GM03348 (cell line): ENCODE measurements at regions not wholly inside any gene's neighbourhood (a gene's known extent, or its start where the extent isn't known, plus 50 kb on each side); places are given as distances from the start of the nearest gene placed in this dataset.

Experiments
- DNase-seq: peaks from one replicate; pipeline ENCODE4 v3.0.0; 2012; ENCODE audit warnings: low spot score

DNA sequence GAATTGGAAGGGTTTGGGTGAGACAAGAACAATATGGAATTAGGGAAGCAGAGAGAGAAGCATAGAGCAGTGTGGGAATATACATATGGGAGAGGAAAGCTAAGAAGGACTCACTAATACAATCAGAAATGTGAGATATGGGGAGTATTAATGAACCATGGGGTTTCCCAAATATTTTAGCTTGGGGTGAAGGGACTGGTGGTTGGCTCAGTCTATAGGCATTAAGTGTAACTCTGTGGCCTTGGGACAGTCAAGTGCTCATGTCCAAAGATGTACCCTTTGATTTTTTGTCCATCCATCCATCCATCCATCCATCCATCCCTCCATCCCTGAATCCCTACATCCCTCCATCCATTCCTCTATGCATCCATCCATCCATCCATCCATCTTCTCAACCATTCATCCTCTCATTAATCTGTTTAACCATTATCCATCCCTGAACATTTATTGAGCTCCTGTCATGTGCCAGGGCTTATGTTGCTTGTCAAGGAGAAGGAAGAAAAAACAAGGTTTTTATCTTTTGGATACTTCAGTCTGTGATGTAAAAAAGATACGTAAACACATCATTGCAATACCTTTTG, 263.4 kb upstream of the CHD6 start:
- no peak for DNase-seq

DNA sequence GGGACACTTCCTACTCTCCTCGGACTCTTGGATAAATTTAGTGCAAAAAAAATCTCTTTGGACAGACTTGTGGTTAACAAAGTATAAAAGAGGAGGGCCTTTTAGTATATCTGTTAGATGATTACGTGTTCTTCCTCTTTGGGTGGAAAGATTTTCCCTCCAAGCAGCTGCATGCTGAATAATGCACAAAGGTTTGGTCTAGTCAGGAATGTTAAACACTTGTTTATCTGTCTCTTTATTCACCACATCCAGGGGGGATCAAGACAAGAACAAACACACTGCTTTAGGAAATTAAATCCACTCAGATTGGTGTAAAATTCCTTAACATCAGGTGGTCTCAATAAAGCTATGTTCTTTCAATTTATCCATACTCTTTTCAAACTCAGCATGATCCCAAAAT, 260.9 kb upstream of the CHD6 start:
- DNase-seq, result no peak

DNA sequence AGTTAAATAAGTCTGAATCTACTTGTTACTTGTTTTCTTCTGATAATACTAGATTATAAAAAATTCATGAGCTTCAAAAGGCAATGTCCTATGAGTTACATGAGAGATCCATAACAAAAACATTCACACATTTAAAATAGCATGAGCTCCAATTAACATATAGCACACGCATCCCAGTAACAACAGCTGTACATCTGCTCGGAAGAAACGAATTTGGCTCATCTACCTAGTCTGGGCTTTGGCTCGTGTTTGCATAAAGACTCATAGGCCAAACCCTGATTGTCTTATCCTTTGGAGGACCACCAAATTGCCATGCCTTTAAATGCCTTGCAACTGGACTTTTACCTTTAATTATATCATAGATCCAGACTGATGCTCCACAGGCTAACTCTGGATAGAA, 259.7 kb upstream of the CHD6 start:
- no peak for DNase-seq

DNA sequence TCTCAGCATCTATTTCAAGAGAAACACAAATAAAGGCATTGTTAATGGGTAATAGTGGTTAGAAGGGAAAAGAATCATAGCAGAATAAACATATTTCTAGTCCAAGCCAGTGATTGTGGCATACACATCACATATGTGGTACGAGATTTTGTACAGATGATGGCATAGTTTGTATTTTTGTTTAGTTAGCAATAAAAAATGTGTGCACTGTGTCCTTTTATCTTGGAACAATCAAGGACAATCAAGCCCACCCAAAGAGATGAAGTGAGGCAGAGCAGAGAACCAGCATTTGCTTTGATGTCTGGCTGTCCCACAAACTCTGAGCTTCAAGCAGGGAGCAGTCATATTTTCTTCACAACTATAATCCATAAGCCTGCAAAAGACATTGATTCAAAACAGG, 256.5 kb upstream of the CHD6 start:
- no peak for DNase-seq

DNA sequence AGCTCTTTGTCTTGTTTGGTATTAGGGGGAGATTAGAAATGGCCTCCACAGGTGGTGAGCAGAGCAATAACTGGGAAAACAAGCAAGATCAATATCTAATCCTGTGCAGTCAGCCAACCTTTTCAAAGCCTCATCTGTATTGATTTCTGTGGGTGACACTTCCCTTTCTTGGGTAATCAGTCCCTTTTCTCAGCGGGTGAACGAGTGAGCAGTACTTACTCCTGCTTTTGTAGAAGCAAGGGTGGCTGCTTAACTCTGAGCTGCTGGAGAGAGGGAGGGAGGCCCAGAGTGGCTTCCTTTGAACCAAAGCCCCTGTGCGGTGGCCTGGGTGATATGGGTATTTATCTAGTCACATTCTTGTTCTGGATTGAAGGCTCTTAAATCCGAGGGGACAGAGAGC, 254.8 kb upstream of the CHD6 start:
- no peak for DNase-seq

DNA sequence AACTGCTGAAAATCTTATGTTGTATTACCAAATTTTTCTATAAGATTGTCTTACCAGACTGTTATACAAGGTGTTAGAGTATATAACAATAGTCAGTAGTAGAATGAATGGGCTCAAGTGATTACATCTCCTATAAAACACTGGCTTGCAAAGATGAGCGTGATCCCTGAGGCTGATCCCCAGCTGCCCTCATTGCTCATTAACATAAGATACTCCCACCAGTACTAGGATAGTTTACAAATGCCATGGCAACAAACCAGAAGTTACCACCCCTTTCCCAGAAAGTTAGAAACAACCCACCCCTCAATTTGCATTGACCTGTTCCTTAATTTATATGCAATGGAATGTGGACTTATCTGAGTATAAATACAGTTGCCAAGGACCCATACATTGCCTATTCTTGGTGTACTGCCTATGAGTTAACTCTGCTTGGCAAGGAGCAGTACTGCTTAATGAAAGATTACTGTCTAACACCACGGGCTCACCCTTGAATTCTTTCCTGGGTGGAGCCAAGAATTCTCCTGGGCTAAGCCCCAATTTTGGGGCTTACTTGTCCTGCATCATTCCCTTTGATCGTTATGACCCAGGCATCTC, 252.8 kb upstream of the CHD6 start:
- DNase-seq, result no peak

DNA sequence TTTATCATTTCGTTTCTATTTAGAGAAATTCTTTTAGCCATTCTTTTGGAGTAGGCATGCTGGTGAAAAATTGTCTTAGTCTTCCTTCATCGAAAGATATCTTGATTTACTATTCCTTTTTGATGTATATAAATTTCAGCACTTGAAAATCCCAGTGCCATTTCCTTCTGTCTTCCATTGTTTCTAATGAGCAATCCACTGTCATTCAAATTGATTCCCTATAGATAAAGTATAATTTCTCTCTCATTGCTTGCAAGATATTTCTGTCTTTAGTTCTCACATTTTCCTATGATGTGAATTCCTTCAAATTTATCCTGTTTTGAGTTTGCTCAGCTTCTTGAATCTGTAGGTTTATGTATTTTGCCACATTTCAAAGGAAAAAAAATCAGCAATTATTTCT, 251.1 kb upstream of the CHD6 start:
- DNase-seq, result no peak

DNA sequence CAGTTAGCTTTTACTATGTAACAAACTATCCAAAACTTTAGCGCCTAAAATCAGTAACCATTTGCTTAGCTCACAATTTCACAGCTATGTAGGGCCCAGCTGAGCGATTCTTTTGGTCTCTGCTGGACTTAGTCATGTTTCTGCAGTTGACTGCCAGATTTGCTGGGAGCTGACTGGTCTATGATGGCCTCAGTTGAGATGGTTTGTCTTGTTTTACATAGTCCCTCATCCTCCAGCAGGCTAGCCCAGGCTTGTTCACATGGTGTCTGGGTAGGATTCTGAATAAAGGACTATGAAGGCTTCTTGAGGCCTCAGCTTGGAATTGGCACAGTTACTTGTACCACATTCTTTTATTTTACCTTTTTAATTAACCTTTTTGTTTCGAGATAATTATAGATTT, 247.8 kb upstream of the CHD6 start:
- no peak for DNase-seq

DNA sequence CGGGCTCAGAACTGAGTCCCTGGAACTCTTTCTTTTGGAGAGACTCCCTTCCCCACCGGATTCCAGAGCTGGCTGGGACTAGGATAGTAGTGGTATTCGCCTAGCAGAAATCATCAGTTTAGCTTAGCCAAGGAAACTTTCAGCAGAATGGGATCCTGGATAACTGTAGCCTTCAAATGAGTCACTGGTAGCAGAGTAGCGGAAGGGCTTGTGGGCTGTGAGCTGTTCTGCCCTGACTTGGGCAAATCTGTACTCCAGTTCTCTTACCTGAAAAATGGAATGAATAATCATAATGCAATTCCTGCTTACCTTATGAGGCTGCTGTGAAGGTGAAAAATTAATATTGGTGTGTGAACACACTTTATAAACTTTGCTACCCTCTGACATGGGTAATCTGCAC, 244.3 kb upstream of the CHD6 start:
- no peak for DNase-seq

DNA sequence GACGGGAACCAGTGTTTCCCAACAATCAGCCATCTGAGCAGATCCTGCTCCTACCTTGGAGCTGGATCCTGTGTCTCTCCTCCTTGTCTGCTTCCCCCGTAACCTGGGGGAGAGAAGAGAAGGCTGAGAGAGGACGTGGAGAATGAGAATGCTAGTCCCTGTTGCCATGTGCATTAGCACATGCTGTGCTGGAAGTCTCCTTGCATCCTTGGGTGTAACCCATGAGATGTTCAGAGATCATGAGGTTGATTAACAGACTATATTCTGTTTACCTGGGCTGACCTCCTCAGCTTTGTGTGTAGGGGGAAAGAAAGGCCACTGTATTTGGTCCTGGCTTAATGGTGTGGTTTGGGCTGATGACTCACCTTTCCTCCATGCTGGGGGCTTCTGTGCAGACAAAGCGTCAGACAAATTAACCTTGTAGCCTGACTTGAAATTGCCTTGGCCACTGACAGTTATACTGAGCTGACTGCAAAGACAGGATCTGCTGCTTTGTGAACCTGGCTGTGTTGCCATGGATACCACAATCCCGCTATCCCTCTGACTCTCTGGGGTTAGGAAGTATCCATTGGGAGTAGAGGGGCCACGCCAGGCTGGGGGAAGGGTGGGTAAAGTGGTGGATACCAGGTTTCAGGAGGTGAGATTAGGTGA, 243.7 kb upstream of the CHD6 start:
- DNase-seq, result no peak

DNA sequence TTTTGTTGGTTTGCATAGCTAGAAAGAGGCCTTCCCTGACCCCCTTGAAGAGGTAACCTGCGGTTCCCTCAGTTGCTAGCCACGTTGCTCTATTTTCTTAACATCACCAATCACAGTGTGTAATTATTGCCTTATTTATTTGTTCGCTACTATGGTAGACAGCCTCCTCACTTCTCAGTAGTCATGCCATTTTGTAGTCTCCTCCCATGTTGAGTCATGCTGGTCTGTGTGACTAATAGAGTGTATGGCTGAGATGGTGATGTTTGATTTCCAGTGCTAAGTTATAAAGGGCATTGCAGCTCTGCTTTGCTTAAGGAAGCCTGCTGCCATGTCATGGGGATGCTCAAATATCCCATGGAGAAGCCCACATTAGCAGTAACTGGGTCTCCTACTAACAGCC, 236.6 kb upstream of the CHD6 start:
- DNase-seq, result no peak

DNA sequence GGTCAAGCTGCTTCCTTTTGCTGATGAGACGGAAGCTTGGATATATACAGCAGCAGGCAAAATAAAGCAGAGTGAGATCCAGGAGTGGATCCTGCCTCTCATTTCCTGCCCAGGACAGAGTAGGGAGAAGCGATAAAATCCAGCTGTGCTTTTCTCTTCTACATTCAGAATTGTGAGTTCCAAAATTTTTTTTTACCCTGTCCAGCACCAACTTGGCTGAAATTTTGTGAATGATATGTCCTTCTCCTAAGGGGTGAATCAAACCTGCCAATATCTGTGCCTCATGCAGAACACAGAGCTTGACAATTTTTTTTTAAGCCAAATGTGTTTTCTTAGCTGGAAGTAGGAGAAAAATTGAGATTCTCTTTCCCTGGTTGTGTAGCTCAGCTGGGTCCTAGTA, 235.6 kb upstream of the CHD6 start:
- no peak for DNase-seq

DNA sequence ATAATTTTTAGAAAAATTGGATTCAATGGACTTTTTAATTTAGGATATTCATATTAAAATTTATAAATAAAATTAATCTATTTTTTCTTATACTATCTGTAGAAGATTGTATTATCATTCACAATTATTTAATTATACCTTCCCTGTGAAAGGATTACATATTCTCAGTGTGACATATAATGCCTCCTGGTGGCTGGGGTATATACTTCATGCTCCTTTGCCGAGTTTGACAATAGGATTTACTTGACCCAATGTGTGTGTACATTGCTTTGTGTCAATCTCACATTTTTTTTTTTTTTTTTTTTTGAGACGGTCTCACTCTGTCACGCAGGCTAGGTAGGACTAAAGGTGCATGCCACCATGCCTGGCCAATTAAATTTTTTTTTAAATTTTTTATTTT, 230.0 kb upstream of the CHD6 start:
- no peak for DNase-seq

DNA sequence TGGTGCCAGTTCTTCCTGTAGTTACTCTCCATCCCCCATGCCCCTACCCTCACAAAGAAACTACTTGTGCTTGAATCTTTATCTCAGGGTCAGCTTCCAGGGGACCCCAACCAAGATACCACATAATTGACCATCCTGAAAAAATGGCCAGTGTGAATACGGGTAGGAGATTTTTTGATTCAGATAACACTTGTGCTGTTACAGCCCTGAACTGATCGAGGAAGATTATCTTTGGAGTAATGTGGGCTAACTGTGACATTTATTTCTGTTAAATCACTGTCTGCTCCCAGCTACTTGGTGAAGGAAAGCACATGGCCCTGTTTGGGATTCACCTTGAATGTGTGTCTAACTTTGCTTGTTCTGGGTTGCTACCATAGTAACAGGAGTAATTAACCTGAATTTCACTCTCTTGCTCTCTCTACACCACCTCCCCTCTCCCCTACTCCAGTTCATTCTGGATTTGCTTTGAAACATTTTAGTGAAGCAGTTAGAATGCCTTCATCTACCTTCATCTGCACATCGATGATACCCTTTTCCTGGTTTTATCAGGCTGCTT, 219.6 kb upstream of the CHD6 start:
- no peak for DNase-seq

DNA sequence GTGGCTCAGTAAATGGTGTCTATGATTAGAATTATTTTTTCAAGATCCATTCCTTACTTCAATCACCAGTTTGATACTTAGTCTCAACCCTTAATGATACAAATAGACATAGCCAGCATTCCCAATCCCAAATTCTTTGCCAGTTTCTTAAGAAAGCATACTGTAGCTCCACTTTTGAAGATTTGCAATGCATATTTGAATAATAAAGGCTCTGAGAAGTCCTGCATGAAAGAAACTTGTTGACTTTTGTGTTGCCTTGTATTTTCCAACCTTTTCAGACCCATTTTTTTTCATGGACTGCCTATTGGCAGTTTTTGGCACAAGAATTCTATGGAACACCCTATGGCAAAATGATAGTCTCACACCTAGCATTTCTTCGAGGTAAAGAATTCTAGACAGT, 215.6 kb upstream of the CHD6 start:
- DNase-seq, result no peak

DNA sequence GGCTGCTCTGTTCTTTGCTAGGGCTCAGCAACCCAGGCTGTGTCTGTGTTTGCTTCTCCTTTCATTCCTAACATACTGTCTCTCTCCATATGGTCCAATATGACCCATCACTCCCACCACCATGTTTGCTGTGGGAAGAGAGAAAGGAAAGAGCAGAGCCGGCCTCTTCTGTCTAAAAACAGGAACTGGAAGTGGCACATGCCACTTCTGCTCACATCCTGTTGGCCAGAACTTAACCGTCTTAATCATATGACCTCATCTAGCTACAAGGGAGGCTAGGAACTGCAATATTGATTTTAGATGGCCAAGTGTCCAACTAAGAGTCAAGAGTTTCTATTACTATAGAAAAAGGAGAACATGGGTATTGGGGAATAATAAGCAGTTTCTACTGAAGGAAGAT, 212.5 kb upstream of the CHD6 start:
- no peak for DNase-seq

DNA sequence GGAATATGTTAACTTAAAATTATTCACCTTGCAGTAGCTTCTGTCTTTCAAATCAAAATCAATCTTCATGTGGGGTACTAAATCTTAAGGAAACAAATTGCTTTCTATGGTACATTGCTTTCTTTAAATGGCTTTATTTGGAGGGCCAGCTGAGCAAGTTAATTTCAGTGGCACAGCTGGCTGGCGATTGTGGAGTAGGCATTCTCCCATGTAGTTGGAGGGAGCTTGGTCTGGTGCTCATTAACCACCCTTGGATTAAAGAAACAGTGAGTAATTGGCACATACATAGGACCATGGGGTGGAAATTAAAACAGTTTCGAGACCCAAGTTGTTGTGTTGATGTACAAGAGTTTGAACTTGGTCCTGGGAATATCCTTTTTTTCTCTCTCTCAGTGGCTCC, 201.3 kb upstream of the CHD6 start:
- DNase-seq, result no peak

DNA sequence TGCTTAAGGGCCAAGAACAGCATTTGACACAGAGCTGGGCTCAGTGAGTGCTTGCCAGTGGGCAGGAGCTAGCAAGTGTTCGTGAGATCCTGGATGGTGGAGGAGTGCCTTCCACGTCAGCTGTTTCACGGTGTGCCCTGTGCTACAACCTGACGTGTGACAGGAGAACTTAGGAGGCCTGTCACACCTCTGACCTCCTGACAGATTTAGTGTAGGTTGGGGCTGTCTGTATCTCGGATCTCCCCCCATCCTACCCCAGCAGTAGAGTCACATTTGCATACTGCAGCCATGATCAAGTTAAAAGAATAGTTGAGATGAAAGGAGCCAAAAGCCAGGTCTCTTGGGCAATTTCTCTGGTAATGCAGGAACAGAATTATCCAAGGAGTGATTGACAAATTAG, 200.8 kb upstream of the CHD6 start:
- no peak for DNase-seq

DNA sequence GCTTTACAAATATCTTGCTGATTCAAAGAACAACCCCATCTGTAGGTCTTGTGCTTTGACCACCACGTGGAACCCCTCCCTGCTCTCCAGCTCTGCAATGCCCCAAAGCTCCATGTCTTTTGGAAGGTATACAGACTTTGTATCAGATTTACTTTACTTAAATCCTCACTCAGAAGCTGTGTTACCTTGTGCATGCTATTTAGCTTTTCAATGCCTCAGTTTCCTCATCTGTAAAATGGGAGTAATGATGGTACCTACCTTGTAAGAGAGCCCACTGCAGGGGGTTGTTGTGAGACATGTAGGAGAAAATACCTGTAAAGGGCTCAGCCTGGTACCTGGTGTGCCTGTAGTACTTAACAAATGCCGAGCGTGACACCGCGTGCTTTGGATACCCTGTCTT, 200.2 kb upstream of the CHD6 start:
- DNase-seq, result no peak

DNA sequence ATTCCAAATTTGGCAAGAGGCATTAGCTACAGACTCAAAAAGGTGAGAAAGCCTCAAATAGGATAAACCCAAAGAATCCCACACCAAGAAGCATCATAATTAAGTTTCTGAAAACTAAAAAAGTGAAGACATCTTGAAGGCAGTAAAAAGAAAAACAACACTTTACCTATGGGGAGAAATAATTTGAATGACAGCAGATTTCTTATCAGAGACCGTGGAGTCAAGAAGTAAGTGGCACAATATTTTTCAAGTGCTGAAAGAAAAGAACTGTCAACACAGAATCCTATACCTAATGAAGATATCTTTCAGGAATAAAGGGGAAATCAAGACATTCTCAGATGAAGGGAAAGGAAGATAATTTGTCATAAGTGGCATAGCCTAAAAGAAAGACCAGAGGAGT, 193.3 kb upstream of the CHD6 start:
- DNase-seq, result no peak

DNA sequence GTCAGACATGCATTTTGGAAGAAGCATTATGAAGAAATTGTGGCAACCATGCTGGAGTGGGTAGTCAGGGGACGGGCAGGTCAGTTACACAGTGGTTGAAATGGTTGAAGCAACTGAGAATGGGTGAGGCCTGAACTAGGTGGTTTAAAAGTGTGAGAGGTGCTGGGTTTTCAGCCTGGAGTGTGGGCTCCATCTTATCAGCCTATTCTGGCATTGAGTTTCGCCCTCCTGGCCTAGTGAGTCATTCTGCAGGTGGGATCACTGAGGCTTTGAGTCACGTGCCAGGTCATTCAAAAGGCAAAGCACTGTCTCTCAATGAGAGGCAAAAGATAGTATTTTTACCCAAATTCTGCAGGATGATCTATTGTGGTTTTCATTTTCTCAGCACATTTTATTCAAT, 181.9 kb upstream of the CHD6 start:
- no peak for DNase-seq

DNA sequence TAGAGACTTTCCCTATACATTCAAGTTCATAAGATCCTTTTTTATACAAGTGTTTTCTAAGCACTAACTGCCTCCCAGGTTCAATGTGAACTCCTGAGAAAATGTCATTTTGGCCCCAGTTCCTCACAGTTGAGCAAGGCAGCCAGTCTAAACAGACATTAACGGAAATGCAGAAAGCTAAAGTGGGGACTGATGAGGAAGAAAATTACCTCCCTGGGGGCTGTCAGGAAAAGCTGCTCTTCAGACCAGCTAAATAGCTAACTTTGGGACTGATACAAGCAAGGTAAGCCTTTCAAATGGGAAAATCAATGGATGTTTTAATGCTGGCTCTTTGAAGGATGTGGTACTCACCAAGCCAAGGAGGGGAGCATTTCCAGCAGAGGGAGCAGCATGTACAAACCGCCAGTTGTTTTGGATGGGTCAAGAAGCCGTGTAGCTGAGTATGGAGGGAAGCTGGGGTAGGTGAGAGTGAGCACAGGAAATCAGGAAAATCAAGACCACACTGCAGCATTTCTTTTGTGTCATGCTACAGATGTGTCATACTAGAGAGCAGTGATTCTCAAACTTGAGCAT, 180.8 kb upstream of the CHD6 start:
- no peak for DNase-seq

DNA sequence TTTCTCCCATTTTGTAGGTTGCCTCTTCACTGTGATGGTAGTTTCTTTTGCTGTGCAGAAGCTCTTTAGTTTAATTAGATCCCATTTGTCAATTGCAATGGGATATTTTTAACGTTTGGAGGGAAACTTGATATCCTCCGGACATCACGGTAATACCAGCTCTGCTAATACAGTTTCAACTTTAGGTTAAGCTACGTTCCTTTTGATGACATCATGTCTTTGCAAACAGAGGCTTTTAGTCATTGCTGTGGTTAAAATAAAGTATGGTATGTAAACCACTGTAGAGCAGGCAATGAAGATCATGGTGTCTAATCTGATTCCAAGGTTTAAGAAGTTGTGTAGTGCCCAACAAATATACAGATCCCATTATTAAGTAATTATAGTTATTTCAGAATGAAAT, 168.0 kb upstream of the CHD6 start:
- DNase-seq, result no peak
